IPS-18c (cell line): ENCODE measurements at regions not wholly inside any gene's neighbourhood (a gene's known extent, or its start where the extent isn't known, plus 50 kb on each side); places are given as distances from the start of the nearest gene placed in this dataset.

Source experiments
- H3K4me3 ChIP-seq: 2 replicates; pipeline ENCODE4 v1.7.0; 2013; ENCODE audit warnings: low read depth, mild to moderate bottlenecking, low read length, moderate library complexity; ENCODE audit not compliant: insufficient read depth
- H3K9me3 ChIP-seq: one replicate; pipeline ENCODE4 v1.6.1; 2013; ENCODE audit warnings: mild to moderate bottlenecking, low read length, moderate library complexity; ENCODE audit not compliant: control insufficient read depth, insufficient read depth

- Histone ChIP-seq H3K4me3 (no peak overlapping the region), H3K9me3 (no peaks in the 10 kb centered on the region)
These were observed 1381.5 kb upstream of the AGA start for GRCh38 chr4:178823673-178824295.

- Histone ChIP-seq H3K4me3 (no peak overlapping the region), H3K9me3 (no peaks in the 10 kb centered on the region)
These were observed 1394.6 kb upstream of the AGA start for GRCh38 chr4:178836865-178837264.

GRCh38 chr4:178838776-178839175 is 1396.5 kb upstream of the AGA start:
- Histone ChIP-seq H3K9me3 (no peaks in the 10 kb centered on the region), H3K4me3 (no peak overlapping the region)

GRCh38 chr4:178856139-178856800 is 1414.0 kb upstream of the AGA start:
- Histone ChIP-seq H3K4me3 (no peak overlapping the region), H3K9me3 (no peaks in the 10 kb centered on the region)

GRCh38 chr4:178871476-178871875 is 1429.2 kb upstream of the AGA start:
- Histone ChIP-seq H3K9me3 (peaks cover 3% of the 10 kb centered on the region), H3K4me3 (no peak overlapping the region)

- H3K9me3 ChIP-seq, result peaks cover 12% of the 10 kb centered on the region
- H3K4me3 ChIP-seq, result no peak overlapping the region
These were observed 1439.7 kb upstream of the AGA start for GRCh38 chr4:178881937-178882336.

GRCh38 chr4:178894126-178894525 is 1451.9 kb upstream of the AGA start:
- Histone ChIP-seq H3K9me3 (no peaks in the 10 kb centered on the region), H3K4me3 (no peak overlapping the region)

GRCh38 chr4:178899084-178899483 is 1456.8 kb upstream of the AGA start:
- Histone ChIP-seq H3K9me3 (no peaks in the 10 kb centered on the region), H3K4me3 (no peak overlapping the region)

- Histone ChIP-seq H3K4me3 (no peak overlapping the region), H3K9me3 (peaks cover 4% of the 10 kb centered on the region)
These were observed 1475.5 kb upstream of the AGA start for GRCh38 chr4:178917756-178918155.

GRCh38 chr4:178937130-178937529 is 1494.9 kb upstream of the AGA start:
- Histone ChIP-seq H3K4me3 (no peak overlapping the region), H3K9me3 (no peaks in the 10 kb centered on the region)

- H3K4me3 ChIP-seq, result no peak overlapping the region
- H3K9me3 ChIP-seq, result no peaks in the 10 kb centered on the region
These were observed 1499.7 kb upstream of the AGA start for GRCh38 chr4:178941975-178942374.

GRCh38 chr4:178953447-178954120 is 1511.3 kb upstream of the AGA start:
- no peak overlapping the region for H3K4me3 ChIP-seq
- H3K9me3 ChIP-seq, result peaks cover 2% of the 10 kb centered on the region

- Histone ChIP-seq H3K4me3 (no peak overlapping the region), H3K9me3 (peaks cover 2% of the 10 kb centered on the region)
These were observed 1513.4 kb upstream of the AGA start for GRCh38 chr4:178955614-178956013.

- no peaks in the 10 kb centered on the region for H3K9me3 ChIP-seq
- no peak overlapping the region for H3K4me3 ChIP-seq
These were observed 1516.6 kb upstream of the AGA start for GRCh38 chr4:178958725-178959440.

- H3K9me3 ChIP-seq, result no peaks in the 10 kb centered on the region
- H3K4me3 ChIP-seq, result no peak overlapping the region; the same call in 1 of the 2 replicates
These were observed 1521.3 kb upstream of the AGA start for GRCh38 chr4:178963446-178964045.

- H3K9me3 ChIP-seq, result no peaks in the 10 kb centered on the region
- H3K4me3 ChIP-seq, result no peak overlapping the region
These were observed 1524.4 kb upstream of the AGA start for GRCh38 chr4:178966644-178967043.

GRCh38 chr4:178970433-178971140 is 1528.3 kb upstream of the AGA start:
- Histone ChIP-seq H3K9me3 (no peaks in the 10 kb centered on the region), H3K4me3 (no peak overlapping the region)
